ENCODE measurements at regions not wholly inside any gene's neighbourhood (a gene's known extent, or its start where the extent isn't known, plus 50 kb on each side); places are given as distances from the start of the nearest gene placed in this dataset.
"Not testable (repeated sequence)": the region's sequence is repeated elsewhere in the genome, so short reads cannot be mapped to it uniquely, and the experiment has no call there.

GRCh38 chr3:26505399-26505798 lies 117.2 kb upstream of the LRRC3B start:
- Mint-ChIP-seq H3K27ac (no peak overlapping the region), H3K4me3 (no peak overlapping the region), H3K4me1 (ENCODE audit: low read depth) (no peaks in the 10 kb centered on the region), H3K9me3 (no peaks in the 10 kb centered on the region), H3K36me3 (ENCODE audit: low read depth) (no peaks in the 10 kb centered on the region), H3K27me3 (ENCODE audit: low read depth) (no peaks in the 10 kb centered on the region)
- no peak for DNase-seq (ENCODE audit: low spot score)

DNA sequence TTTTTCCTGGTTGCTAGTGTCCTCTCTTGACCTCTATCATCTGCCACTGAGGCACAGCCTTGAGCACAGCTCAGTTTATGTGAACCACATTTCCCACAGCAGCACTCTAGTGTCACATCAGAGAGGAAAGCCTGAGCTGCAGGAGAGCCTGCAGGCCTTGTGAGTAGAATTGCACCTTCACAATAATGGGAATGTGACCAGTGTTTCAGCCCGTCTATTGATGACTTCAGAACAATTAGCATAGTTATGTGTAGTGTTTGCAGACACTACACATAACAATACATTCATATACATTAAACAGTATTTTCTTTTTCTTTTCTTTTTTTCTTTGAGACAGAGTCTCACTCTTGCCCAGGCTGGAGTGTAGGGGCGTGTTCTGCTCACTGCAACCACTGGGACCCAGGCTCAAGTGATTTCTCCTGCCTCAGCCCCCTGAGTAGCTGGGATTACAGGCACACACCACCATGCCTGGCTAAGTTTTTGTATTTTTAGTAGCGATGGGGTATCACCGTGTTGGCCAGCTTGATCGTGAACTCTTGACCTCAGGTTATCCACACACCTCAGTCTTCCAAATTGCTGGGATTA lies 108.0 kb upstream of the LRRC3B start:
- H3K9me3 Mint-ChIP-seq, result peaks cover 17% of the 10 kb centered on the region
- H3K36me3 Mint-ChIP-seq (ENCODE audit: low read depth); DNase-seq (ENCODE audit: low spot score); H3K27ac Mint-ChIP-seq; H3K4me1 Mint-ChIP-seq (ENCODE audit: low read depth); H3K27me3 Mint-ChIP-seq (ENCODE audit: low read depth); H3K4me3 Mint-ChIP-seq: not testable (repeated sequence)

DNA sequence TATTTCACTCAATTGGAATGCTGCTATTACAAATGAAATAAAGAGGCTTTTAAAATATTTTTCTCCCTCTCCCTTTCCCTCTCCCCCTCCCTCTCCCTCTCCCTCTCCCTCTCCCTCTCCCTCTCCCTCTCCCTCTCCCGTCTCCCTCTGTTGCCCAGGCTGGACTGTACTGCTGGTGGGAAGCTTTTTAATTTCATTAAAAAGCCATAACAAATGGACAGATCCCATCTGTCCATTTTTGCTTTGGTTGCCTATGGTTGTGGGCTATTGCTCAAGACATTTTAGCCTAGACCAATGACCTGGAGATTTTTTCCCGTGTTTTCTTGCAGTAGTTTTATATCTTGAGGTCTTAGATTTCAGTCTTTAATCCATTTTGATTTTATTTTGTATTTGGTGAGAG lies 107.2 kb upstream of the LRRC3B start:
- no peaks in the 10 kb centered on the region for H3K27me3 Mint-ChIP-seq (ENCODE audit: low read depth)
- no peaks in the 10 kb centered on the region for H3K36me3 Mint-ChIP-seq (ENCODE audit: low read depth)
- no peak overlapping the region for H3K4me3 Mint-ChIP-seq
- no peak overlapping the region for H3K27ac Mint-ChIP-seq
- no peaks in the 10 kb centered on the region for H3K4me1 Mint-ChIP-seq (ENCODE audit: low read depth)
- H3K9me3 Mint-ChIP-seq, result peaks cover 21% of the 10 kb centered on the region
- DNase-seq (ENCODE audit: low spot score), result no peak

- Mint-ChIP-seq H3K9me3 (peaks cover 55% of the 10 kb centered on the region), H3K4me1 (ENCODE audit: low read depth) (no peaks in the 10 kb centered on the region), H3K27ac (no peak overlapping the region), H3K27me3 (ENCODE audit: low read depth) (no peaks in the 10 kb centered on the region), H3K36me3 (ENCODE audit: low read depth) (no peaks in the 10 kb centered on the region), H3K4me3 (no peak overlapping the region)
- no peak for DNase-seq (ENCODE audit: low spot score)
These were observed 101.3 kb upstream of the LRRC3B start for GRCh38 chr3:26521261-26521660.

- no peaks in the 10 kb centered on the region for H3K36me3 Mint-ChIP-seq (ENCODE audit: low read depth)
- H3K9me3 Mint-ChIP-seq, result peaks cover 61% of the 10 kb centered on the region
- no peak overlapping the region for H3K4me3 Mint-ChIP-seq
- H3K27me3 Mint-ChIP-seq (ENCODE audit: low read depth), result no peaks in the 10 kb centered on the region
- no peaks in the 10 kb centered on the region for H3K4me1 Mint-ChIP-seq (ENCODE audit: low read depth)
- no peak for DNase-seq (ENCODE audit: low spot score)
- no peak overlapping the region for H3K27ac Mint-ChIP-seq
These were observed 99.7 kb upstream of the LRRC3B start for GRCh38 chr3:26522919-26523318.

GRCh38 chr3:26525013-26525412 lies 97.6 kb upstream of the LRRC3B start:
- DNase-seq (ENCODE audit: low spot score), result no peak
- no peaks in the 10 kb centered on the region for H3K4me1 Mint-ChIP-seq (ENCODE audit: low read depth)
- no peaks in the 10 kb centered on the region for H3K36me3 Mint-ChIP-seq (ENCODE audit: low read depth)
- no peak overlapping the region for H3K4me3 Mint-ChIP-seq
- H3K27ac Mint-ChIP-seq, result no peak overlapping the region
- H3K27me3 Mint-ChIP-seq (ENCODE audit: low read depth), result no peaks in the 10 kb centered on the region
- peaks cover 64% of the 10 kb centered on the region for H3K9me3 Mint-ChIP-seq

DNA sequence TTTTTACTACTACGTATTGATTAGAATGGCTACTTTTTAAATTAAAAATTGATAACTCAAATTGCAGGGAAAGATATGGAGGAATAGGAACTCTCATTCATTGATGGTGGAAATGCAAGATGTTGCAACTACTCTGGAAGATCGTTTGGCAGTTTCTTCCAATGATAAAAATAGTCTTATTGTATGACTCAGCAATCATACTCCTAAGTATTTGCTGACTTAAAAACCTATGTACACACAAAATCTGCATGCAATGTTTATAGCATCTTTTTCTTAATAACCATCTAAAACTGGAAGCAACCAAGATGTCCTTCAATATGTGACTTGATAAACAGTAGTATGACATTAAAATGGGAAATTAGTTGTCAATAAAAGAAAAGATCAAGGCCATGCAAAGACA lies 87.4 kb upstream of the LRRC3B start:
- no peaks in the 10 kb centered on the region for H3K36me3 Mint-ChIP-seq (ENCODE audit: low read depth)
- peaks cover 15% of the 10 kb centered on the region for H3K9me3 Mint-ChIP-seq
- H3K4me1 Mint-ChIP-seq (ENCODE audit: low read depth), result no peaks in the 10 kb centered on the region
- no peak for DNase-seq (ENCODE audit: low spot score)
- H3K4me3 Mint-ChIP-seq, result no peak overlapping the region
- no peak overlapping the region for H3K27ac Mint-ChIP-seq
- H3K27me3 Mint-ChIP-seq (ENCODE audit: low read depth), result no peaks in the 10 kb centered on the region

- no peaks in the 10 kb centered on the region for H3K27me3 Mint-ChIP-seq (ENCODE audit: low read depth)
These were observed 85.6 kb upstream of the LRRC3B start for GRCh38 chr3:26536955-26537354.

GRCh38 chr3:26550413-26550812 lies 72.2 kb upstream of the LRRC3B start:
- Mint-ChIP-seq H3K4me1 (ENCODE audit: low read depth) (no peaks in the 10 kb centered on the region), H3K4me3 (no peak overlapping the region), H3K36me3 (ENCODE audit: low read depth) (no peaks in the 10 kb centered on the region), H3K27me3 (ENCODE audit: low read depth) (no peaks in the 10 kb centered on the region), H3K9me3 (no peaks in the 10 kb centered on the region), H3K27ac (no peak overlapping the region)
- no peak for DNase-seq (ENCODE audit: low spot score)

More at GRCh38 chr3:26536955-26537354, 85.6 kb upstream of the LRRC3B start:
- Mint-ChIP-seq H3K36me3 (ENCODE audit: low read depth) (no peaks in the 10 kb centered on the region), H3K4me1 (ENCODE audit: low read depth) (no peaks in the 10 kb centered on the region), H3K9me3 (peaks cover 8% of the 10 kb centered on the region), H3K4me3 (no peak overlapping the region), H3K27ac (no peak overlapping the region)
- no peak for DNase-seq (ENCODE audit: low spot score)

DNA sequence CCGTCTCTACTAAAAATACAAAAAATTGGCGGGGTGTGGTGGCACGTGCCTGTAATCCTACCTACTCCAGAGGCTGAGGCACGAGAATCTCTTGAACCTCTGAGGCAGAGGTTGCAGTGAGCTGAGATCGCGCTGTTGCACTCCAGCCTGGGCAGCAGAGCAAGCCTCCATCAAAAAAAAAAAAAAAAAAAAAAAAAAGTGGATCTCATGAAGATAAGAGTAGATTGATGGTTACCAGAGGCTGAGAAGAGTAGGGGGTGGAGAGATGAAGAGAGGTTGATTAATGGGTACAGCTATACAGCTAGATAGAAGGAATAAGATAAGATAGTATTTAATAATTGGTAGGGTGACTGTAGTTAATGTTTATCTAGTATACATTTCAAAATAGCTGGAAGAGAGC lies 65.9 kb upstream of the LRRC3B start:
- no peaks in the 10 kb centered on the region for H3K4me1 Mint-ChIP-seq (ENCODE audit: low read depth)
- H3K36me3 Mint-ChIP-seq (ENCODE audit: low read depth), result no peaks in the 10 kb centered on the region
- no peaks in the 10 kb centered on the region for H3K27me3 Mint-ChIP-seq (ENCODE audit: low read depth)
- no peak overlapping the region for H3K27ac Mint-ChIP-seq
- DNase-seq (ENCODE audit: low spot score), result no peak
- H3K4me3 Mint-ChIP-seq, result no peak overlapping the region
- H3K9me3 Mint-ChIP-seq, result no peaks in the 10 kb centered on the region

DNA sequence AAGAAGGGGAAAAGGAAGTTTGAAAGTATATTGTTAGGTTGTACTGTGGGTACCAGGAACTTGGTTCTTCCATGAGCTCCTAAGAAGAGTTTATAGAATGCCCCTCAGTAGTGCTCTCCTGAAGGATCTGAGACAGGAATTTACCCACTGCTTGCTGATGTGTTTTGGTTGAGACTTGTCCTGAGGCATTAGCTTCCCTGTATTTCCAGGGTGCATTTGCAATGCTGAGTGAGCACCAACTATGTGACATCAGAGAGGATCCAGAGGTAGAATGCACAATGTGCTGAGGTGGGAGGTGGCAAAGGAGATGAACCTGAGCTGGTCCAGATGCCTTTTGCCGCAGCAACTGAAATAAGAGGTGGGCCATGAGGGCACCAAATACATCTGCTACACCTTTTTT lies 64.3 kb upstream of the LRRC3B start:
- H3K4me3 Mint-ChIP-seq, result no peak overlapping the region
- no peaks in the 10 kb centered on the region for H3K36me3 Mint-ChIP-seq (ENCODE audit: low read depth)
- DNase-seq (ENCODE audit: low spot score), result no peak
- H3K27me3 Mint-ChIP-seq (ENCODE audit: low read depth), result no peaks in the 10 kb centered on the region
- no peaks in the 10 kb centered on the region for H3K9me3 Mint-ChIP-seq
- H3K27ac Mint-ChIP-seq, result no peak overlapping the region
- H3K4me1 Mint-ChIP-seq (ENCODE audit: low read depth), result no peaks in the 10 kb centered on the region

DNA sequence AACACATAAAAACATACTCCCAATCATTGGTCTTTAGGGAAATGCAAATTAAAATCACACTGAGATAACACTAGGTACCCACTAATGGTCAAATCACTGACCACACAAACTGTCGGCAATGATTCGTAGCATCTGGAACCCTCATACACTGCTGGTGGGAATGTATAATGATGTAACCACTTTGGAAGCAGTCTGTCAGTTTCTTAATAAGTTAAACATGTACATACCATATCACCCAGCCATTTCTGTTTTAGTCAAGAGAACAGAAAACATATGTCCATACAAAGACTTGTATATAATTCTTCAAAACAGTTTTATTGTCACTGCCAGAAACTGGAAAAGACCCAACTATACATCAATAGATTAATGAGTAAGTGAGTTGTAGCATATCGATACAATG lies 63.3 kb upstream of the LRRC3B start:
- Mint-ChIP-seq H3K27ac (no peak overlapping the region), H3K9me3 (no peaks in the 10 kb centered on the region), H3K4me1 (ENCODE audit: low read depth) (no peaks in the 10 kb centered on the region), H3K27me3 (ENCODE audit: low read depth) (no peaks in the 10 kb centered on the region), H3K36me3 (ENCODE audit: low read depth) (no peaks in the 10 kb centered on the region), H3K4me3 (no peak overlapping the region)
- no peak for DNase-seq (ENCODE audit: low spot score)

DNA sequence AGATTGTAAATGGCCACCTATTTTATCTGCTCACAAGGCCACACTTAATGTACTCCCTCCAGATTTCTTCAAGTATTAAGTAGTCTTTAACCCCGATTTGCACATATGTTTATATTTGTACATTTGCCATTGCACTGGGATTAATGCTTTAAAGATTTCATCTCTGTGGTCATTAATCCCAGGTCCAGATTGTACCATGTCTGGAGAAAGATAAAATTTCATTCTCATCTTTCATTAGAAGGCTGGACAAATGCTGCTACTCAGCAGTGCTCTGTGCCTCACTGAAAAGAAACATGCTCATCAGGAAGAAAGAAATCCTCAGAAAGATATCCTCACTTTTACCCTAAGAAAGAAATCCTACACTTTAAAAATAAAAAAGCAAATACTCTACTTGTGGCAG lies 62.5 kb upstream of the LRRC3B start:
- DNase-seq (ENCODE audit: low spot score), result no peak
- no peak overlapping the region for H3K27ac Mint-ChIP-seq
- no peaks in the 10 kb centered on the region for H3K36me3 Mint-ChIP-seq (ENCODE audit: low read depth)
- no peak overlapping the region for H3K4me3 Mint-ChIP-seq
- H3K27me3 Mint-ChIP-seq (ENCODE audit: low read depth), result no peaks in the 10 kb centered on the region
- no peaks in the 10 kb centered on the region for H3K9me3 Mint-ChIP-seq
- no peaks in the 10 kb centered on the region for H3K4me1 Mint-ChIP-seq (ENCODE audit: low read depth)

GRCh38 chr3:26562021-26562768 lies 60.4 kb upstream of the LRRC3B start:
- Mint-ChIP-seq H3K27me3 (ENCODE audit: low read depth) (no peaks in the 10 kb centered on the region), H3K9me3 (no peaks in the 10 kb centered on the region), H3K36me3 (ENCODE audit: low read depth) (no peaks in the 10 kb centered on the region), H3K4me3 (no peak overlapping the region), H3K4me1 (ENCODE audit: low read depth) (no peaks in the 10 kb centered on the region), H3K27ac (no peak overlapping the region)
- no peak for DNase-seq (ENCODE audit: low spot score)
